ENCODE measurements at regions not wholly inside any gene's neighbourhood (a gene's known extent, or its start where the extent isn't known, plus 50 kb on each side); places are given as distances from the start of the nearest gene placed in this dataset.

- no peak overlapping the region for H3K27ac ChIP-seq
- no peaks in the 10 kb centered on the region for H3K9me3 ChIP-seq (replicated peaks in 1 of 11)
- no peak overlapping the region for H3K4me3 ChIP-seq
- H3K4me2 ChIP-seq: no peak overlapping the region
- H3K4me1 ChIP-seq: peaks cover 0 to 5% (median 0%) of the 10 kb centered on the region in 10 experiments; a peak in 2 of 20 replicates
- no peaks in the 10 kb centered on the region for H3K27me3 ChIP-seq
- TF ChIP-seq Cebpa-rat (IDR thresholded peaks at IDR 0.05): no peak
- H3K36me3 ChIP-seq: no peaks in the 10 kb centered on the region
- no peaks in the 10 kb centered on the region for H4K20me1 ChIP-seq
- H3K9ac ChIP-seq: no peak overlapping the region
Observed at GRCh38 chr12:71005166-71005565, 84.6 kb upstream of the PTPRR start.

- Histone ChIP-seq H3K9me3 (replicated peaks in 1 of 11) (no peaks in the 10 kb centered on the region), H3K4me1 (peaks cover 0 to 5% (median 0%) of the 10 kb centered on the region in 10 experiments; a peak in 2 of 20 replicates), H3K27me3 (no peaks in the 10 kb centered on the region), H3K9ac (no peak overlapping the region), H3K4me2 (no peak overlapping the region), H3K36me3 (no peaks in the 10 kb centered on the region), H4K20me1 (no peaks in the 10 kb centered on the region), H3K27ac (no peak overlapping the region), H3K4me3 (no peak overlapping the region)
- TF ChIP-seq Cebpa-rat (IDR thresholded peaks at IDR 0.05): no peak
Observed at GRCh38 chr12:71004578-71004977, 84.0 kb upstream of the PTPRR start.

- H4K20me1 ChIP-seq: no peaks in the 10 kb centered on the region
- no peaks in the 10 kb centered on the region for H3K36me3 ChIP-seq
- no peak for TF ChIP-seq Cebpa-rat (IDR thresholded peaks at IDR 0.05)
- H3K27ac ChIP-seq: no peak overlapping the region
- no peaks in the 10 kb centered on the region for H3K9me3 ChIP-seq (replicated peaks in 1 of 11)
- H3K9ac ChIP-seq: no peak overlapping the region
- no peak overlapping the region for H3K4me2 ChIP-seq
- H3K4me1 ChIP-seq: peaks cover 0 to 5% (median 0%) of the 10 kb centered on the region in 10 experiments; a peak in 1 of 20 replicates
- no peak overlapping the region for H3K4me3 ChIP-seq
- H3K27me3 ChIP-seq: no peaks in the 10 kb centered on the region
Observed at GRCh38 chr12:71000748-71001147, 80.2 kb upstream of the PTPRR start.

- no peaks in the 10 kb centered on the region for H4K20me1 ChIP-seq
- peaks cover 0 to 5% (median 0%) of the 10 kb centered on the region in 10 experiments; a peak in 1 of 20 replicates for H3K4me1 ChIP-seq
- H3K27ac ChIP-seq: no peak overlapping the region
- H3K4me3 ChIP-seq: no peak overlapping the region
- TF ChIP-seq Cebpa-rat (IDR thresholded peaks at IDR 0.05): no peak
- no peaks in the 10 kb centered on the region for H3K27me3 ChIP-seq
- no peak overlapping the region for H3K4me2 ChIP-seq
- no peaks in the 10 kb centered on the region for H3K9me3 ChIP-seq (replicated peaks in 1 of 11)
- no peaks in the 10 kb centered on the region for H3K36me3 ChIP-seq
- no peak overlapping the region for H3K9ac ChIP-seq
Observed at GRCh38 chr12:71000255-71000654, 79.7 kb upstream of the PTPRR start.

GRCh38 chr12:70994217-70994788 lies 73.8 kb upstream of the PTPRR start:
- no peaks in the 10 kb centered on the region for H3K9me3 ChIP-seq (replicated peaks in 1 of 11)
- no peak overlapping the region for H3K9ac ChIP-seq
- no peak overlapping the region for H3K4me3 ChIP-seq
- TF ChIP-seq Cebpa-rat (IDR thresholded peaks at IDR 0.05): no peak
- H3K27me3 ChIP-seq: no peaks in the 10 kb centered on the region
- H3K4me1 ChIP-seq: no peaks in the 10 kb centered on the region
- H4K20me1 ChIP-seq: no peaks in the 10 kb centered on the region
- H3K4me2 ChIP-seq: no peak overlapping the region
- H3K27ac ChIP-seq: no peak overlapping the region
- no peaks in the 10 kb centered on the region for H3K36me3 ChIP-seq

- H3K9ac ChIP-seq: no peak overlapping the region
- H3K4me3 ChIP-seq: no peak overlapping the region
- no peak overlapping the region for H3K4me2 ChIP-seq
- H3K9me3 ChIP-seq (replicated peaks in 1 of 11): no peaks in the 10 kb centered on the region
- H3K36me3 ChIP-seq: no peaks in the 10 kb centered on the region
- TF ChIP-seq Cebpa-rat (IDR thresholded peaks at IDR 0.05): no peak
- no peaks in the 10 kb centered on the region for H3K4me1 ChIP-seq
- no peaks in the 10 kb centered on the region for H3K27me3 ChIP-seq
- H4K20me1 ChIP-seq: no peaks in the 10 kb centered on the region
- no peak overlapping the region for H3K27ac ChIP-seq
Observed at GRCh38 chr12:70989232-70989631, 68.7 kb upstream of the PTPRR start.

- Histone ChIP-seq H3K9ac (no peak overlapping the region), H3K4me1 (no peaks in the 10 kb centered on the region), H3K9me3 (replicated peaks in 1 of 11) (no peaks in the 10 kb centered on the region), H3K27me3 (no peaks in the 10 kb centered on the region), H3K27ac (no peak overlapping the region), H3K4me2 (no peak overlapping the region), H4K20me1 (no peaks in the 10 kb centered on the region), H3K36me3 (no peaks in the 10 kb centered on the region), H3K4me3 (no peak overlapping the region)
- no peak for TF ChIP-seq Cebpa-rat (IDR thresholded peaks at IDR 0.05)
Observed at GRCh38 chr12:70985850-70986249, 65.3 kb upstream of the PTPRR start.

GRCh38 chr12:70983692-70984091 lies 63.2 kb upstream of the PTPRR start:
- H3K9me3 ChIP-seq (replicated peaks in 1 of 11): no peaks in the 10 kb centered on the region
- H3K27ac ChIP-seq: no peak overlapping the region
- TF ChIP-seq Cebpa-rat (IDR thresholded peaks at IDR 0.05): no peak
- no peak overlapping the region for H3K9ac ChIP-seq
- H3K4me2 ChIP-seq: no peak overlapping the region
- no peaks in the 10 kb centered on the region for H3K36me3 ChIP-seq
- no peaks in the 10 kb centered on the region for H3K27me3 ChIP-seq
- H3K4me1 ChIP-seq: no peaks in the 10 kb centered on the region
- no peak overlapping the region for H3K4me3 ChIP-seq
- H4K20me1 ChIP-seq: no peaks in the 10 kb centered on the region

- no peaks in the 10 kb centered on the region for H3K27me3 ChIP-seq
- H3K9ac ChIP-seq: no peak overlapping the region
- no peaks in the 10 kb centered on the region for H3K36me3 ChIP-seq
- no peak overlapping the region for H3K27ac ChIP-seq
- TF ChIP-seq Cebpa-rat (IDR thresholded peaks at IDR 0.05): no peak
- no peaks in the 10 kb centered on the region for H3K9me3 ChIP-seq (replicated peaks in 1 of 11)
- H3K4me2 ChIP-seq: no peak overlapping the region
- H4K20me1 ChIP-seq: no peaks in the 10 kb centered on the region
- no peaks in the 10 kb centered on the region for H3K4me1 ChIP-seq
- H3K4me3 ChIP-seq: no peak overlapping the region
Observed at GRCh38 chr12:70982991-70983390, 62.5 kb upstream of the PTPRR start.

- H3K4me2 ChIP-seq: no peak overlapping the region
- H3K27ac ChIP-seq: no peak overlapping the region
- H3K9ac ChIP-seq: no peak overlapping the region
- TF ChIP-seq Cebpa-rat (IDR thresholded peaks at IDR 0.05): no peak
- no peaks in the 10 kb centered on the region for H3K27me3 ChIP-seq
- H3K4me3 ChIP-seq: no peak overlapping the region
- H4K20me1 ChIP-seq: no peaks in the 10 kb centered on the region
- no peaks in the 10 kb centered on the region for H3K36me3 ChIP-seq
- no peaks in the 10 kb centered on the region for H3K4me1 ChIP-seq
- no peaks in the 10 kb centered on the region for H3K9me3 ChIP-seq (replicated peaks in 1 of 11)
Observed at GRCh38 chr12:70982286-70982685, 61.7 kb upstream of the PTPRR start.
